AG08396 (cell line): ENCODE measurements at regions not wholly inside any gene's neighbourhood (a gene's known extent, or its start where the extent isn't known, plus 50 kb on each side); places are given as distances from the start of the nearest gene placed in this dataset.
"Not testable (repeated sequence)": the region's sequence is repeated elsewhere in the genome, so short reads cannot be mapped to it uniquely, and the experiment has no call there.

ENCODE experiments used
- DNase-seq: peaks from one replicate; pipeline ENCODE4 v3.0.0; 2012; ENCODE audit warnings: low spot score, mixed read lengths

- not testable (repeated sequence) for DNase-seq
Observed at GRCh38 chr3:32042867-32043266, 61.3 kb downstream of the ZNF860 start.

- DNase-seq: peak; percentile 23
Observed at GRCh38 chr3:32045091-32045915, 61.1 kb upstream of the GPD1L start.

DNA sequence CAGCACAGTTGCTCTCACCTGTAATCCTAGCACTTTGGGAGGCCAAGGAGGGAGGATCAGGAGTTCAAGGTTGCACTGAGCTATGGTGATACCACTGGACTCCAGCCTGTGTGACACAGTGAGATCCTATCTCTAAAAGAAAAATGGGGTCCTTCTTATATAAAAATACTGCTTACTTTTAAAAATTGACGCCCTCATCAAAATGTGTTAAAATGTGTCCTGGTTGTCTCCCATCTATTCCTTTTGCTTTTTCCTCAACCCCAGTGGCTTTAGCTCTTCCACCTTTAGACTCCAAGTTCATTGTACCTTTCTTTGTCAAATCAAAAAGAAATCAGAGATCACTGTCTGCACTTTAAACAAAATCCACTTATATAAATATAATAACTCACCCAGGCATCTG, 60.3 kb upstream of the GPD1L start:
- DNase-seq: no peak

- no peak for DNase-seq
Observed at GRCh38 chr3:32048487-32049182, 57.8 kb upstream of the GPD1L start.

- no peak for DNase-seq
Observed at GRCh38 chr3:32049916-32050315, 56.5 kb upstream of the GPD1L start.

DNA sequence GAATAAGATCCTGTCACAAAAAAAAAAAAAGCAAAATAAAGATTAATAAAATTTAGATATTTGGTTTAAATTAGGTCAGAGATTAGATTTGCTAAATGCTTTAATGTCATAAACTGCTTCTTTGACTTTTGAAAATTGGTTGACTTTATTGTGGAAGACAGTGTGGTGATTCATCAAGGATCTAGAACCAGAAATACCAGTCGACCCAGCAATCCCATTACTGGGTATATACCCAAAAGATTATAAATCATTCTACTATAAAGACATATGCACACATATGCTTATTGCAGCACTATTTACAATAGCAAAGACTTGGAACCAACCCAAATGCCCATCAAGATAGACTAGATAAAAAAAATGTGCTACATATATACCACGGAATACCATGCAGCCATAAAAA, 54.2 kb upstream of the GPD1L start:
- not testable (repeated sequence) for DNase-seq

DNA sequence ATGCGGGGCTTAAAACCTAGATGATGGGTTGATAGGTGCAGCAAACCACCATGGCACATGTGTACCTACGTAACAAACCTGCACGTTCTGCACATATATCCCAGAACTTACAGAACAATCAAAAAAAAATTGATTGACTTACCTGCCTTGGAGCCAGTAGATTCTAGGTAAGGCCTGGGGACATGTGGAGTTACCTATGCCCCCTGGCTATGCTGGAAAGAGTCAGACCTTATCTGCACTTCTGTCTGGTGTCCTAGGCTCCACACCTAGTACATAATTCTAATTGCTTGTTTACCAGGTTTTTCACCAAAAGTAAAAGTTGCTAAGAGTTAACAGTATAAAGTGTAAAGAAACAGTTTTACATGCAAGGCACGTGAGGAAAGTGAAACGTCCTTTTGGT, 53.6 kb upstream of the GPD1L start:
- not testable (repeated sequence) for DNase-seq

DNA sequence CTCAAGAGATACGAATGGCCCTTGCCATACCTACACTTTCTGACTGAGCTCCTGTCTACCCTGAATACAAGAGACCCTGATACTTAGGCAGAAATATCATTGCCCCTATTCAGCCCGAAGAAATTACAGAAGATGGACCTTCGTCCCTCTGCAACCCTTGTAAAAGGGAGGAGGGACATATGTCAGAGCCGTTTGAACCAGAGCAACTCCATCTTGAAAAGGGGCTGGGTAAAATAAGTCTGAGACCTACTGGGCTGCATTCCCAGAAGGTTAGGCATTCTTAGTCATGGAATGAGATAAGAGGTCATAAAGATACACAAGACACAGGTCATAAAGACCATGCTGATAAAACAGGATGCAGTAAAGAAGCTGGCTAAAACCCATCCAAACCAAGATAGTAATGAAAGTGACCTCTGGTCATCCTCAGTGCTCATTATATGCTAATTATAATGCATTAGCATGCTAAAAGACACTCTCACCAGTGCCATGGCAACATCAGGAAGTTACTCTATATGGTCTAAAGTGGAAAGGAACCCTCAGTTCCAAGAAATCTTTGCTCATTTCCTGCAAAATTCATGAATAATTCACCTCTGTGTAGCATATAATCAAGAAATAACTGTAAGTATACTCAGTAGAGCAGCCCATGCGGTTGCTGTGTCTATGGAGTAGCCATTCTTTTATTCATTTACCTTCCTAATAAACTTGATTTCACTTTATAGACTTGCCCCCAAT, 49.7 kb upstream of the GPD1L start:
- DNase-seq: no peak
